SU-DHL-6 (cell line): ENCODE measurements at regions not wholly inside any gene's neighbourhood (a gene's known extent, or its start where the extent isn't known, plus 50 kb on each side); places are given as distances from the start of the nearest gene placed in this dataset.

Experiments used
- H2AFZ ChIP-seq: fragments of 200-600 bp; sonication (generic); 2 replicates; pipeline ENCODE4 v1.6.1; 2014; ENCODE audit warnings: low read depth, mild to moderate bottlenecking, moderate library complexity, mixed read lengths, antibody characterized with exemption, low read length; ENCODE audit not compliant: severe bottlenecking
- H3F3A ChIP-seq: fragments of 200-600 bp; shearing (Covaris generic); 2 replicates; pipeline ENCODE4 v1.6.0; 2016; ENCODE audit warnings: antibody characterized with exemption, mild to moderate bottlenecking; ENCODE audit not compliant: insufficient read depth
- H3K27ac ChIP-seq: fragments of 200-600 bp; sonication (generic); 2 replicates; pipeline ENCODE4 v1.5.1; 2016; ENCODE audit warnings: low read depth, mild to moderate bottlenecking, low read length, moderate library complexity, mixed read lengths
- H3K27me3 ChIP-seq: fragments of 200-600 bp; sonication (generic), shearing (Covaris generic); 2 replicates; pipeline ENCODE4 v1.6.0; 2014; ENCODE audit warnings: mild to moderate bottlenecking, low read length
- H3K36me3 ChIP-seq: fragments of 200-600 bp; sonication (generic); 2 replicates; pipeline ENCODE4 v1.6.1; 2014; ENCODE audit warnings: mild to moderate bottlenecking, low read length, mixed read lengths
- H3K4me2 ChIP-seq: fragments of 300-600, 200-600 bp; shearing (Covaris generic), sonication (generic); 2 replicates; pipeline ENCODE4 v1.6.0; 2014; ENCODE audit warnings: low read length, low read depth, mild to moderate bottlenecking; ENCODE audit not compliant: poor library complexity, severe bottlenecking
- H3K4me3 ChIP-seq: fragments of 200-600 bp; sonication (generic); 2 replicates; pipeline ENCODE4 v1.5.1; 2014; ENCODE audit warnings: antibody characterized with exemption, low read length, mild to moderate bottlenecking, mixed read lengths; ENCODE audit not compliant: insufficient read depth, poor library complexity, severe bottlenecking
- H3K79me2 ChIP-seq: fragments of 200-600 bp; sonication (generic); 2 replicates; pipeline ENCODE4 v1.6.1; 2014; ENCODE audit warnings: mild to moderate bottlenecking, low read length, moderate library complexity; ENCODE audit not compliant: insufficient read depth
- H3K9ac ChIP-seq: fragments of 200-600 bp; sonication (generic); 2 replicates; pipeline ENCODE4 v1.7.0; 2014; ENCODE audit warnings: mild to moderate bottlenecking, low read length
- H3K9me2 ChIP-seq: fragments of 200-600 bp; sonication (generic); replicated peaks from 2 replicates; pipeline ENCODE4 v1.6.1; 2014; ENCODE audit warnings: low read length; ENCODE audit not compliant: insufficient read depth
- H3K9me3 ChIP-seq: fragments of 200-600 bp; sonication (generic); 2 replicates; pipeline ENCODE4 v1.6.1; 2014; ENCODE audit warnings: low read length, mixed read lengths; ENCODE audit not compliant: insufficient read depth
- H4K20me1 ChIP-seq: fragments of 200-600 bp; sonication (generic); 2 replicates; pipeline ENCODE4 v1.6.1; 2014; ENCODE audit warnings: low read depth, mild to moderate bottlenecking, antibody characterized with exemption, low read length, moderate library complexity, mixed read lengths
- EZH2phosphoT487 ChIP-seq: fragments of 200-600 bp; sonication (generic), shearing (Covaris generic); conservative IDR thresholded peaks from 2 replicates; pipeline ENCODE4 v1.6.1; 2018; ENCODE audit warnings: mild to moderate bottlenecking, antibody characterized with exemption, low read length, moderate library complexity, mixed read lengths
- TF ChIP-seq, protein P1 (sequence below): fragments of 200-600 bp; sonication (generic); IDR thresholded peaks from one replicate; pipeline ENCODE4 v1.5.1; 2017; ENCODE audit warnings: antibody characterized with exemption, mild to moderate bottlenecking, low read length, moderate library complexity; ENCODE audit not compliant: insufficient read depth, poor library complexity, severe bottlenecking

DNA sequence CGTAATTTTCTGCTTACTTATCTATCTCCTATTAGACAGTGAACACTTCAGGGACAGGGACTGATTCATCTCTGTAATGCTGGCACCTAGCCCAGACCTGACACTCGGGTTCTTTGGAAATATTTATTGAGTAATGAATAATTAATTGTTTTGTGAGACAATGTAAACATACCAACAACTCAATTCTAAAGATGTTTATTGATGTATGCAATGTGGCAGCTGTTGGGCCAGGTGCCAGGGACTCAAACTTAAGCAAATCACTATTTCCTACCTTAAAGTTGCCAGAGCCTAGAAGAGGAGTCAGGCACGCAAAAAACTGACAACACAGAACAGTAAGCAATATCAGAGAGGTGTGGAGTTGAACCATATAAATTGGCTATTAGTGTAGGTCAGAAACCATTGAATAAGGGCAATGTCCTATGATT, 63.6 kb upstream of the BMPER start:
- Histone ChIP-seq H3K9ac (no peak overlapping the region), H3K27me3 (no peaks in the 10 kb centered on the region), H3K9me3 (no peaks in the 10 kb centered on the region), H4K20me1 (no peaks in the 10 kb centered on the region), H3K79me2 (no peaks in the 10 kb centered on the region), H3K27ac (no peak overlapping the region), H2AFZ (no peak overlapping the region), H3K9me2 (no peaks in the 10 kb centered on the region), H3K4me3 (no peak overlapping the region), H3K36me3 (no peaks in the 10 kb centered on the region), H3K4me2 (no peak overlapping the region), H3F3A (no peaks in the 10 kb centered on the region)
- TF ChIP-seq, protein P1, sequence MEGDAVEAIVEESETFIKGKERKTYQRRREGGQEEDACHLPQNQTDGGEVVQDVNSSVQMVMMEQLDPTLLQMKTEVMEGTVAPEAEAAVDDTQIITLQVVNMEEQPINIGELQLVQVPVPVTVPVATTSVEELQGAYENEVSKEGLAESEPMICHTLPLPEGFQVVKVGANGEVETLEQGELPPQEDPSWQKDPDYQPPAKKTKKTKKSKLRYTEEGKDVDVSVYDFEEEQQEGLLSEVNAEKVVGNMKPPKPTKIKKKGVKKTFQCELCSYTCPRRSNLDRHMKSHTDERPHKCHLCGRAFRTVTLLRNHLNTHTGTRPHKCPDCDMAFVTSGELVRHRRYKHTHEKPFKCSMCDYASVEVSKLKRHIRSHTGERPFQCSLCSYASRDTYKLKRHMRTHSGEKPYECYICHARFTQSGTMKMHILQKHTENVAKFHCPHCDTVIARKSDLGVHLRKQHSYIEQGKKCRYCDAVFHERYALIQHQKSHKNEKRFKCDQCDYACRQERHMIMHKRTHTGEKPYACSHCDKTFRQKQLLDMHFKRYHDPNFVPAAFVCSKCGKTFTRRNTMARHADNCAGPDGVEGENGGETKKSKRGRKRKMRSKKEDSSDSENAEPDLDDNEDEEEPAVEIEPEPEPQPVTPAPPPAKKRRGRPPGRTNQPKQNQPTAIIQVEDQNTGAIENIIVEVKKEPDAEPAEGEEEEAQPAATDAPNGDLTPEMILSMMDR, result no peak
- no peak for TF ChIP-seq EZH2phosphoT487

DNA sequence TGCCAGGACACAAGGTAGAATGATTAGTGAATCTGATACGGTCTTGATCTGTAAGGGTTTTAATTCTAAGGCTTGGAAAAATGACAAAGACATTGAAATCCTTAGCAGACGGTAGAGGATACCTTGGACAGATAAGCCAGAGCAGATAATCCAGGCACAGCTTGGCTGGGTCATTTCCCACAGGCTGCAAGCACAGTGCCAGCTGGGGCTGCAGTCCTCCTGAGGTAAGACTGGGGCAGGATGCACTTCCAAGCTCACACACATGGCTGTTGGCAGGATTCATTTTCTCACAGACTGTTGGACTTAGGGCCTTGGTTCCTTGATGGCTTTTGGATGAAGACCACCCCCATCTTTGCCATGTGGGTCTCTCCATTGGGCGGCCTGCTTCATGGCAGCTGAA, 63.2 kb upstream of the BMPER start:
- TF ChIP-seq, protein P1, result no peak
- no peak for TF ChIP-seq EZH2phosphoT487
- H3K36me3 ChIP-seq, result no peaks in the 10 kb centered on the region
- H3K27ac ChIP-seq, result no peak overlapping the region
- H3K9me2 ChIP-seq, result no peaks in the 10 kb centered on the region
- no peaks in the 10 kb centered on the region for H3K27me3 ChIP-seq
- H3K9ac ChIP-seq, result no peak overlapping the region
- no peak overlapping the region for H3K4me3 ChIP-seq
- H2AFZ ChIP-seq, result no peak overlapping the region
- no peak overlapping the region for H3K4me2 ChIP-seq
- H3K79me2 ChIP-seq, result no peaks in the 10 kb centered on the region
- H3F3A ChIP-seq, result no peaks in the 10 kb centered on the region
- H4K20me1 ChIP-seq, result no peaks in the 10 kb centered on the region
- no peaks in the 10 kb centered on the region for H3K9me3 ChIP-seq

DNA sequence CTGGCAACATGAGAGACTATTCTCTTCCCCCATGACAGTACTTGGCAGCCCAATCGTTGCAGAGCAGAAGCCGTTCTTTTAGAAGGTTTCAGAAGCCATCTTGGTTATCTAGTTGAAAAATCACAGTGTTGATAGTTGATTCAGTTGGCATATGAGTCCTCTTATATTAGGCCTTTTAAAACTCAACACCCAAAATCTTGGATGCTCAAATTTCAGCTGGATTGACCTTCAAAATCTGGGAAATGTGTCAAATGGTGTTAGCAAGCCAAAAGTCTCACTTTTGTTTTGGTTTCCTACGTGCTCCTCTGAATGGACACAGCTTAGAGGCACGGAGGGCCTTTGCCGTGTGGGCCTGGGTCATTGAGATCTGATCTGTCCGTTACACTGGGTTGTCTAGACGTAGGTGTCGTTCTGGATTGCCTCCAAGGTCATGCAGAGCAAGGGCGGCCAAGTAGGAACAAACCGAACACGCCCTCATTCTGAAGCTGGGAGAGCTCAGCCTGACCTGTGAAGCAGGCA, 59.3 kb upstream of the BMPER start:
- Histone ChIP-seq H3K9me3 (no peaks in the 10 kb centered on the region), H3K4me2 (no peak overlapping the region), H2AFZ (no peak overlapping the region), H3K27me3 (no peaks in the 10 kb centered on the region), H4K20me1 (no peaks in the 10 kb centered on the region), H3F3A (no peaks in the 10 kb centered on the region), H3K27ac (no peak overlapping the region), H3K9me2 (no peaks in the 10 kb centered on the region), H3K9ac (no peak overlapping the region), H3K4me3 (no peak overlapping the region), H3K36me3 (no peaks in the 10 kb centered on the region), H3K79me2 (no peaks in the 10 kb centered on the region)
- TF ChIP-seq, protein P1, result no peak
- TF ChIP-seq EZH2phosphoT487, result no peak
